NCI-H2227 (cell line): ENCODE measurements at regions not wholly inside any gene's neighbourhood (a gene's known extent, or its start where the extent isn't known, plus 50 kb on each side); places are given as distances from the start of the nearest gene placed in this dataset.

Source experiments
- DNase-seq: peaks from one replicate; lab custom pipeline; 2025; ENCODE audit not compliant: unreplicated experiment; lab: John Stamatoyannopoulos, UW

DNA sequence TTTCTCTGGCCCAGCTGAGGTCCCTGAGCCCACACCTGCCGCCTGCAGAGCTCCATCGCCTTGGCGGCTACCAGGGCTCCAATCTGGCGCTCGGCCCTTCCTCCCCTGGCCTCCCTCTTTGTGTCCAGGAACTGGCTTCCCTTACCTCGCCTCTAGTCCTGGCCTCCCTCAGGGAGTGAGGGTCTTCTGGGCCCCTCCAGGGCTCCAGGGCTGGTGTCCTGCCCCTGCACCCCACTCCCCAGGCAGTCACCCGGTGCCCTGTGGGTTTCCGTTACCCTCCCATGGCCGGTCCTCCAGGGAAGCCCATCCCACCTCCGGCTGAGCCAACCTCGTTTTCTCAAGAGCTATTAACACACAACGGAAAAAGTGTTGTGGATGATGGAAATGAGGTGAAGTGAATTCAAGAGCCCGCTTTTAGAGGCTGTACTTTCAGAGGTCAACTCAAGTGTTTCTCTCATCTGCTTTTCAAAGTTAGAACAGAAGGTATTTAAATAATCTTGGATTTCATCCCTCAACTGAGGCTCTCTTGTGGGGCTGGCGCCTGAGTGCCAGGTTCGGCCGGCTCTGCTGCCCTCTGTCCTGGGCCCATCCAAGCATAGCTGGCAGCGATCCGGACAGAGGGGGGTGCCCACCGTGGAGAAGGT, 131.9 kb downstream of the ASB1 start:
- no peak for DNase-seq

DNA sequence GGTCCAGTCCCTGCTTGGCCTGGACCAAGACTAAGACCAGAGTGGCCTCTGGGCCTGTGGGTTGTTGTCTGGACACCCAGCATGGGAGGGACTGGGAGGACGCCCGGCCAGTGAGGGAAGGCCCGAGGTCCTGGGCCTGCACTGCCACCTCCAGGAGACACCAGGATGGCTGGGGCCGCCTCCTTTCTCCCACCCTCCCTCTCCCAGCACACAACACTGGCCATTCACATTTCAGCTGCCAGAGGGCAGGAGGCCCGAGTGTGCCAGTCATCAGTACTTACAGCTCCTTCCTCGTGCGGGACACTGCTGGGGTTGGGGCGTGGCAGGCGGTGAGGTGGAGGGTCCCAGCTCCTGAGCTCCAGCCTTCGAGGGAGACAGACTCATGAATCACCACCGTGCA, 133.5 kb downstream of the ASB1 start:
- DNase-seq = no peak

DNA sequence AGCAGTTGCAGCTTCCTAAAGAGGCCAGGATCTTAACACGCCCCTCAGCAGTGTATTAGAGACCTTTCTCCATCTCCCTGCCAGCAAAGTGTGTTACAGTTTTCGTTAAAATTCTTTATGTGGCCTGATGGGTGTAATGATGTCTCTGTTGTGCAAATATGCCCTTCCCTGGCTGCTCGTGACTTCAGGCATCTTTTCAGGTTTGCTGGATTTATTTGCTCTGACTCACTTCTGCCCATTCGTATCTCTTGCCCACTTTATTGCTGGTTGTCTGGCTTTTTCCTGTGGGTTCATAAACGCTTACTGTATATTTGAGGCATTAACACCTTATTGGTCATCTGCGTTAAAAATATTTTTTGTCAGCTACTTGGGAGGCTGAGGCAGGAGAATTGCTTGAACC, 134.5 kb downstream of the ASB1 start:
- DNase-seq = no peak

DNA sequence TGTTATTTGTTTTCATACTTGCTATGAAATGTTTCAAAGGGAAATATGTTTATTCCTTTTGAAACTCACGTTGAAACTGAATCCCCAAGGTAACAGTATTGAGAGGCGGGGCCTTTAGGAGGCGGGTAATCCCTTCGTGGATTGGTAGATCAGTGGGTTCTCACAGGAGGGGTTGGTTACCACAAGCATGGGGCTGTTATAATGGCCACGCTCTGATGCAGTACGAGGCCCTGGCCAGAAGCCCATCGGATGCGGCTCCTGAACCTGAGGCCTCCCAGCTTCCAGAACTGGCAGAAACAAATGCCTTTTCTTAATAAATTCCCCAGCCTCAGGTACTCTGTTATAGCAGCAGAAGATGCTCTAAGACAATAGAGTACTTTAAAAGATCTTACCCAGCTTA, 135.7 kb downstream of the ASB1 start:
- DNase-seq = no peak

DNA sequence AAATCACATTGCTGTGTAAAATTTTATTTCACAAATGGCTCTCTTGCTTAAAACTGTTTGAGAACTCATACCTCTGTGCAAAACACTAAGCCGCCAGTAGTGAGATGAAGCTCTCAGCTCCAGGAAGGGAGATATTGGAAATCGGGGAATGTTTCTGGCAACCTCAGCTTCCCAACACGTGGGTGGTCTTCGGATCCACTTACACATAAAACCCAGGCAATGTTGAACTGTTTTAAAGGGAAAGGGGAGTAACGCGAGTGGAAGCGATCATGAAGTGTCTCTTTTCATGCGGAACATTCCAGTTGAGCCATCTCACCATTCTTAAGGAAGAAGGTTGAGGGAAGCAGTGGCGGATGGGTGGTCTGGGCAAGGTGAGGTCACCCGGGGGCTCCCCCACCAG, 136.8 kb downstream of the ASB1 start:
- no peak for DNase-seq

DNA sequence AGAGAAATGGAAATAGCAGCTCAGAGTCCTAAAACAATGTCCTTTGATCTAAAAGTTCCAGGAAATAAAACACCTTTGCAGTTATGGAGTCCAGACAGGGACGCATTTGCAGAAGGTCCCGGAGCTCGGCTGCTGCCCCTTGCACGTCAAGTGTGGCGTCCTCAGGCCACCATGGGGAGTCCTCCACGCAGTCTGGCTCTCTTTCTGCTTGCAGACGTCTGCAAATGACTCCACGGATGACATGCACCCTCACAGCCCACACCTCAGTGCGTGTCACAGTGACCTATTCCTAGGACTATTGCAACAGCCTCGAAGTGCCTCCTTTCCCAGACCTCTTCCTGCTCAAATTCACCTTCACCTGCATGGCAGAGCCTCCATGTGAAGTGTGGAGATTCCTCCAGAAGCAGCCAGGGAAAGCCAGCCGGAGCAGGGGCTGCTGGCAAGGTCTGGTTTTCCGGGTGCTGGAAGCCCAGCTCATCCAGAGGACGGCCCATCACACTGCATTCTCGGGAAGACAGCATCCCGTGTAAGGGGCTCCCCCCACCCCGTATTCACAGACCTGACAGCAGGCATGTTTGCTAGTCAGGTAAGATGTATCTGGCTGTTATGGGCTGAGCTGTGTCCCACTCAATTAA, 137.7 kb downstream of the ASB1 start:
- no peak for DNase-seq

DNA sequence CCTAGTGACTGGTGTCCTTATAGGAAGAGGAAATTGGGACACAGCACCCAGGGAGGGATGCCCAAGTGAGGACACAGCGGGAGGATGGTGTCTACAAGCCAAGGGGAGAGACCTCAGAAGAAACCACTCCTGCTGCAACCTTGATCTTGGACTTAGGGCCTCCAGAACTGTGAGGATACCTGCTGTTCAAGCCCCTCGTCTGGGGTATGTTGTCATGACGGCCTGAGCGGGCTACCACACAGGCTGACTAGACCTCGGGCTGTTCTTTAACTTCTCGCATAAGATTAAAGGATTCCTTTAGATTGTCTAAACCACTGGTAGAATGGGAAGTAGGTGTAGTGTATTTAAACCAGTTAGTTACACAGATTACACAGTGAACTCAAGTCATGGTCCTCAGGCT, 138.3 kb downstream of the ASB1 start:
- no peak for DNase-seq

DNA sequence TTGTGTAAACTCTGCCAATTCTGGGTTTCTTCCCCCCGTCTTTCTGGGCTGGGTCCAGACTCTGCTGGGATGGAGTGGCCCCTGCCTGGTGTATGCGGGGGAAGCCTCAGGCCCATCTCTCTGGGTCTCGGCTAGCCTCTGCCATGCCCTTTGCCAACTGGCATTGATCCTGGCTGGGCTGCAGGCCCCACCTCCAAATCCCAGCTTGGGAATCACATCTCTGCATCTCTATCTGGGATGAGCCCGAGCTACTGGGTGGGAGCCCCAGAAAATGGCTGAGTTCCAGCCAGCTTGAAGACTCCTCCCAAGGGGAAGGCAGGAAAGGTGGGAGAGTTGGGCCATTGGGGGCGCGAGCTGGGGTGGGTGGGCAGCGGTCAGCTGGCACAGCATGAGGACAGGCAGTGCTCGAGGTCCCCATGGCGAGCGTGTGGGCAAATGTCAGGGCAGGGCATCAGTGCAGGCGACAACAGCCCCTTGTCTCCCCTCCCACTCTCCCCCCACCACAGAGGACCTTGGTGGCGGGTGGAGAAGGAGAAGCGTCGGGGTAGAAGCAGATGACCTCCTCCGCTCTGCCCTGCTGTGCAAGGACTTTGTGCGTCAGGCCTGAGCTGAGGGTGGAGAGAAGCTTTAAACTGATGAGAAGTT, 139.4 kb downstream of the ASB1 start:
- DNase-seq = no peak

DNA sequence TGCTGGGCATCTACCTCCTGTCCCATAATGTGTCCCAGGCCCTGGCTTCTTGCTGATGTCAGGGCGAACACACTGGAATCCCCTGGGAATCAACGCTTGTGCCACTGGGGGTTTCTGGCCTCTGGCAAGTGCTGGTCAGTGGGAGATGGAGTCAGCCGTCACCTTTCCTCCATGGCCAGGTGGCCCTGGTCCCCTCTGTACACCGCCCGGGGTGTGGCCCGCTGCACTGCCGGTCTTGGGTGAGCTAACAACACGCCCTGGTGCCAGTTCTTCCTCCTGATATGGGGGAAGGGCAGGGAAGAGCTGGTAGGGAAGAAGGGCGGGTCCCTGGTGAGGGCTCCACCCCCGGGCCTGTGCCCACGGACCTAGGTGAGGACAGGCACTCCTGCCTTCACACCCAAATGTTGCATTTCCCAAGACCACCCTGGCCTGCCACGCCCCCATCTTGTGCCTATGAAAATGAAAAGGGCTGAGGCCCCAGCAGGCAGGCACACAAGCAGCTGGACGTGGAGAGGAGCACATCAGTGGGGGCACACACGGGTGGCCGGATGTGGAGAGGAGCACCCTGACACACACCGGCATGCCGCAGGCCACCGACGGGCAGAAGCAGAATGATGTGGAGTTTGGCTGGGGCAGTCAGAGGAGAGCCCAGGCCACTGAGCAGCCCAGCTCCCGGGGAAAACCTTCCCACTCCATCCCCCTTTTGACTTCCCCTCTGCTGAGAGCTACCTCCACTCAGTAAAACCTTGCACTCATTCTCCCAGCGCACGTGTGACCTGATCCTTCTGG, 140.5 kb downstream of the ASB1 start:
- no peak for DNase-seq

DNA sequence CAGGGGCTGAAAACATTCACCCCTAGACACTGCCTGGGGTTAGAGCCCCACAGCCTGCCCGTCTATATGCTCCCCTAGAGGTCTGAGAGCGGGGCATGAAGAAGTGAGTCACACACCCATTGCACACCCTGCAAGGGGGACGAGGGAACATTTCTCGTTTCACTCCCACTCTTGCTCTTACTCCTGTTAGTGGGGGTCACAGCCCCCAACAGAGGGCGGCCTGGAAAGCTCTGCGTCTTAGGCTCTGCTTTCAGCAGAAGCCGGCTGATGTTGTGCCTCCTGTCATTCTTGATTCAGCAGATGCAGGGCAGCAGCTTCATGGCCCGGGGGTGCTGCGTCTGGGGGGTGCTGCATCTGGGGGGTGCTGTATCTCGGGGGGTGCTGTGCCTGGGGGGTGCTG, 141.3 kb downstream of the ASB1 start:
- no peak for DNase-seq

DNA sequence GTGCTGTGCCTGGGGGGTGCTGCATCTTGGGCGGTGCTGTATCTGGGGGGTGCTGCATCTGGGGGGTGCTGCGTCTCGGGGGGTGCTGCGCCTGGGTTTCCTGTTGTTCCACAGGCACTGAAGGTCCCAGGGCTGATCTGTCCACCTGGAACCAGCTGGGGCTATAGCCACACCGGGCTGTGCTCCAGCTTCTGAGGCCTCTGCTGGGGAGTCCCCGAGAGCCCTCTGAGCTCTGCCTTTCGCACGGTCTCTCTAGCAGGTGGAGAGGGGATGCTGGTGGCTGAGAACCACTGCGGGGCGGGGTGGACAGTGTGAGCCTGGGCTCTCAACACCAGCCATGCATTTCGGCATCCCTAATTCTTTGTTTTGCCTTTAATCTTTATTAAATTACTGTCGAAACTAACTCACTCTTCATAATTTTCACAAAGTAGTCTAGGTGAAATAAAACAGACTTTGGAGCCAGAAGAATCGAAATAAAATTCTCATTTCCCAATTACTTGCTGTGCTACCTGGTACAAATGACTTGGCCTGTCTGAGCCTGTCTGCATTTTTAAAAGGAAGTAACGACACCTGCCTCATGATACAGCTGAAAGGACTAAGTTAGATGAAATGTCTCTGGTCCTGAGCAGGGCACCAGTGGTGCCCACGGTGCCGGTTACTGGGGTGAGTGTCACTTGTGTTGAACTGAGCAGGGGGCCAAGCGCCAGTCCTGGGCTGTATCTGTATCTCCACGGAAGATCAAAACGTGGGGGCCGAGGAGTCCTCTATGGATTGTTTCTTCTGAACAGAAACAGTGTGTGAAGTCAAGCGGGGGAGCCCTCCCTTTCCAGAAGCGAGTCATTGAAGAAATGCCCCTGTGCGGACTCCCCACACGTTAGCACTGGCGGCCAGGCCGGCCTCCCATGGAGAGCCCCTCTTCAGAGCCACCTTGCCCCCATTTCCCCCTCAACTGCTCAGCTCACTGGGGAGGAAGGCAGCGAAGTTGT, 142.0 kb downstream of the ASB1 start:
- no peak for DNase-seq

DNA sequence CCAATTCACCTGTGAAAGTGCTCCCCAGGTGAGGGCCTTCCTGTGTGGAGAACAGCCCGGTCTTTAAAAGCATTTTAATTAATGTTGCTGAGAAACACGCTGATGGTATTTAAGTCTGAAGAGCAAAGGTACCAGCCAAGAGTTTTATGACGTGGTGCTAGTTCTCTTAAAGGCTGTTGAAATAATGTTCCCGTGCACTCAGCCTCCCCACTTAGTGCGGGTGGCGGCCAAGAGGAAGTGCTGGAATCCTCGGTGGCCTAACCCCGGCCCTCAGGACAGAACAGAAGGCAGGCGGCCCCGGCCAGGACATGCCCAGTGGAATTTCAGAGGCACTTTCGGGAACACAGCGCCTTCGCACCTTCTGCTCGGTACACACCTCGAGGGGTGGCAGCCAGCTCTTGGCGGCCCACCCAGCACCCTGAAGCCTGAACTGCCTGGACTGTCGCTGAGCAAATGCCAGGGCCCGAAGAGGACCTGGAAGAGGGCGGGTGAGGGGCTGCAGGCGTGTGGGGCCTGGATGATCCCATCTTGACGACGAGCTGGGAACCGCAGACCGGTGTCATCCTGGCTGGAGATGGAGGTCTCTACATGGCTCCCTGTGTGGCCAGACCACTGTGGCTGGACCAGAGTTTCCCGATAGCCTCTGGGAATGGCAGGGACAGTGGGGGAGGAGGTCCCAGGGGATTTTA, 142.9 kb downstream of the ASB1 start:
- no peak for DNase-seq

DNA sequence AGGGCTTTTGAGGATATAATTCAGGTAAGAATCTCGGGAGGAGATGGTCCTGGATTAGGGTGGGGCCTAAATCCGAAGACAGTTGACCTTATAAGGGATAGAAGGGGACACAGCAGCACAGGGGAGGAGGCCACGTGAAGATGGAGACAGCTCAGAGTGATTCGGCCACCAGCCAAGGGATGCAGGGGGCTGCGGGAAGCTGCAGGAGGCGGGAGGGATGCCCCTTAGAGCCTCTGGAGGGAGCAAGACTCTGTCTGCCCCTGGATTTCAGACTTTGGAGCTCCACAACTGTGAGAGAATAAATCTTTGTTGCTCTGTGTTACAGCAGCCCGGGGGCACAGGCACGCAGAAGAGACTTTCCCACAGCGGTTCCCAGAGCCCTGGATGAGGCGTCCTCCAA, 143.7 kb downstream of the ASB1 start:
- no peak for DNase-seq

DNA sequence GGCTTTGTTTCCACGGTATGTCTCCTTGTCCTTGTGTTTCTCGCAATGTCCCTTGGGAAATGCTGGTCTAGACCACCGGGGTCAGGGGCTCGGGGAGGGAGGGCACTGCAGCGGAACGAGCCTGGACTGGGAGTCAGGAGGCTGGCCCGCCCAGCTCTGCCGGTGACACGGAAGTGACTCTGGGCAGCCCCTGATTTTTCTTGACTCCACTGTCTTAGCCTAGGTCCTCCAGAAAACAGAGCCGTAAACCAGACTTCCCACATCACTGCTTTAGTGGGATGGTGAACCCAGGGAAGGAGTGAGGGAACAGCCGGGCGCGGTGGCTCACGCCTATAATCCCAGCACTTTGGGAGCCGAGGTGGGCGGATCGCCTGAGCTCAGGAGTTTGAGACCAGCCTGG, 144.2 kb downstream of the ASB1 start:
- no peak for DNase-seq

DNA sequence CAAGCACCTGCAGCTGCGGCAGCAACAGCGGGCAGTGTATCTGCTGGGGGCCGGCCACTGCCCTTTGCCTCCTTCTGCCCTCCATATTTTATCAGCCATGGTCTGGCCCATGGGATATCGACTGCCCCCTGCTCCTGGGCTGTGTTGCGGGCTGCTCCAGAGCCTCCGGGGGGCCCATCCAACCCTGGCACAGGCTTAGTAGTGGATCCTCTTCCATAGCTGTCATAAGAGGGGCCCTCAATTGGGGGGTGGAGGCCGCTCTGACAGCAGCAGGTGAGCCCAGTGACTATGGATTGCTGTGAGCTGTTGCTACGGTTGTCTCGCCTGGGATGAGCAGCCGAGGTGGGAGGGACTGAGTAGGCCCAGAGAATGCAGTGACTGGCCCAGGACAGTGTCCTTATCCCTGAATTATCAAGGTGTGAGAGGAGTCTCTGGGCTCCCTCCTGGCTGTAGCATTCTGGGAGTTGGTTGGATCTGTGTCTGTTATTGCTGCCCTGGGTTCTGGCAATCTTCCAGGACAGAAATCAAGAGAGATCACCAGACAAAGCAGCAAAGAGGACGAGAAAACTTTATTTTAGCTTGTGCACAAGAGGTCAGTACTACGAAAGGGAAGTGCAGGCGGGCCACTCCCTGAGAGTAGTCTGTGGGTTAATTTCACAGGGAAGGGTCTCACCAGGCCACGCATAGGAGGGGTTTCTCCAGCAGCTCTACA, 145.1 kb downstream of the ASB1 start:
- no peak for DNase-seq

DNA sequence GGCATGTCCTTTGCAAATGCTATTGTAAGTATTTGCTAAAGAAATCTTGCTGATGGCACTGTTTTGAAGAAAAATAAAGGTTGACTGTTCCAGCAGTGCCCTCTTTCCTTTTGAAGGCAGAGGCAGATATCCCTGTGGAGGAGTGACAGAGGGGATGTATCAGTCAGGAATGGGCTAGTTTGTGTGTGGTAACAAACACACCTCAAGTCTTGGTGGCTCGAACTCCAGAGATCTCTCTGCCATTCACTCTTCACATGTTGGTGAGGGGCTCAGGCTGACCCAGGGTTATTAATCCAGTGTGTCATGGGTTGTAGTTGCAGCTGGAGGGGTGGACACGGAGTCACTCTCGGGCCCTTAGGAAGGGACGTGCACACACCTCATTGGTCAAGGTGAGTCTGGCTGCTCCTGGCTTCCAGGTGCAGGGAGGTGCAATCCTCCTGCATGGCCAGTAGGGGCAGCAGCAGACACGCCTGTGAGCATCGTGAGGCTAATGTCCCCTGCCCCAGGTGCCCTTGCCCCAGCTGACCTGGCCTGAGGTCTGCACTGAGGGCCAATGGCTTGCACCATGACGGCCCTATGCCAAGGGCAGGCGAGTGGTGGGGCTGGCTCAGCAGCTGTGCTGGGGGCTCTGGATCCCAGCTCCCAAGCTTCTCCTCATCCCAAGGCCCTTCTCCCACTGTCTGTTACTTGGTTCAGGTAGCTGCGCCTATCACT, 146.5 kb downstream of the ASB1 start:
- no peak for DNase-seq

DNA sequence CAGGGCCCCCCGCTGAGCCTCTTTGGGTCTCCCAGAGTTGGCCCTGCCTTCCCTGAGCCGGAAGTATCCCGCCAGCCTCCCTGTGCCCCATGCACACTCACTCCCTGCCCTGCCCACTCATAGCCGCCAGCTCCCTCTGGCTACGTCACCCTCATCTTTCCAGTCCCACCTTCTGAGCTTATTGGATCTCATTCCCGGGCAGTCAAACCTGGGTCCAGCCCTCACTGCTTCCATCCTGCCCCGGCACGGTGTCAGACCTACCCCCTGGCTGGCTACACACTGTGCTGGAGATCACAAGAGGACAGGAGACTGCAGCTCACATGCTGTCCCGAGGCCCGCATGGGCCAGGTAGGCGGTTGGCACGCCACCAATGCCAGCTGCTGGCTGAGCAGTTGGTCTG, 147.2 kb downstream of the ASB1 start:
- DNase-seq = no peak

DNA sequence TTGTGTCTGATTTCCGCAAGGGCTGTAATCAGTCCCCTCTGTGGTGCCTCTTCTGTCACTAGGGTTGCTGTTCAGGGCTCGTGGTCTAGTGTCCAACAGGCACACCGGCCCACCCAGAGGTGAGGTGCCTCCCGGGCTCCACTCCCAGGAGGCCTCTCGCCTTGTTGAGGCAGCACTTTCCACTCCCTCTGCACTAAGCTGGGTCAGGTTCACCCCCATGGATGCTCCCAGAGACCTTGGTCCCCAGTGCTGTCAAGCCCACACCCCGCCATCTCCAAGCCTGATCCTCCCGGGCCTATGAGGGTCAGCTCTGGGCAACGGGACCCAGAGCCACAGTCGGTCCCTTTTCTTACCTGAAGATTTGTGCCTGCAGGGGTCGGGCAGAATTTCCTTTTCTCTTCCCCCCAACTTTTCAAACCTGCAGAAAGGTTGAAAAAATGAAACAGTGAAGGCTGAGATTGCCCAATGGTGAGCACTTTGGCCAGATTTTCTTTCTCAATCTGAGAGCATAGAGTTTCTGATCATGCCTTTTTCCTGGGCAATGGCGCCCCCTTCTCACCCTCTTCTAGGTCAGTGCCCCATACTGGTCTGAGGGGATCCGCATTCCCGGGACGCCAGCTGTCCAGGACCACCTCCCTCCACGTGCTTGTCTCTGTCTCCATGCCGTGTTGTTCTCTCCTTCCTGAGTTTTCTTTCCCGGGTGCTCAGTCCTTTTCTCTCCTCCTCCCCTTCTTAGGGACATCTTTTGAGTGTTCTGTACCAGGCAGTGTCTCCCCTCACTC, 148.0 kb downstream of the ASB1 start:
- no peak for DNase-seq
